HG02623 (cell line): ENCODE measurements at regions not wholly inside any gene's neighbourhood (a gene's known extent, or its start where the extent isn't known, plus 50 kb on each side); places are given as distances from the start of the nearest gene placed in this dataset.

ENCODE experiments used
- ATAC-seq: cut with Tn5 transposase; IDR thresholded peaks from one replicate; pipeline ENCODE4 v1.9.1; 2021; ENCODE audit warnings: moderate library complexity; ENCODE audit not compliant: unreplicated experiment

GRCh38 chr6:26305641-26305969 is 59.4 kb upstream of the BTN3A2 start:
- no peak for ATAC-seq

GRCh38 chr6:26306232-26306631 is 58.8 kb upstream of the BTN3A2 start:
- no peak for ATAC-seq

- no peak for ATAC-seq
These were observed 57.1 kb upstream of the BTN3A2 start for GRCh38 chr6:26307850-26308249.

GRCh38 chr6:26309731-26310142 is 55.3 kb upstream of the BTN3A2 start:
- ATAC-seq, result no peak

GRCh38 chr6:26311012-26311384 is 54.0 kb upstream of the BTN3A2 start:
- ATAC-seq, result no peak

- no peak for ATAC-seq
These were observed 53.5 kb upstream of the BTN3A2 start for GRCh38 chr6:26311385-26312095.

GRCh38 chr6:26312096-26312463 is 52.9 kb upstream of the BTN3A2 start:
- ATAC-seq, result no peak

GRCh38 chr6:26312501-26313397 is 52.2 kb upstream of the BTN3A2 start:
- no peak for ATAC-seq
